HEK293T (cell line): ENCODE measurements at regions not wholly inside any gene's neighbourhood (a gene's known extent, or its start where the extent isn't known, plus 50 kb on each side); places are given as distances from the start of the nearest gene placed in this dataset.

Experiments
- BHLHE40 ChIP-seq: fragments of 450-650 bp; IDR thresholded peaks from 2 replicates; pipeline ENCODE4 v1.6.1; 2016; ENCODE audit warnings: mild to moderate bottlenecking, moderate library complexity, borderline replicate concordance
- FOXA1 ChIP-seq: fragments of 450-650 bp; IDR thresholded peaks from 2 replicates; pipeline ENCODE4 v1.6.1; 2016; ENCODE audit warnings: mild to moderate bottlenecking
- FOXK2 ChIP-seq: fragments of 450-650 bp; IDR thresholded peaks from 2 replicates; pipeline ENCODE4 v1.6.1; 2016; ENCODE audit warnings: mild to moderate bottlenecking
- FOXM1 ChIP-seq: fragments of 450-650 bp; IDR thresholded peaks from 2 replicates; pipeline ENCODE4 v1.6.1; 2017; ENCODE audit warnings: mild to moderate bottlenecking, borderline replicate concordance
- HDGF ChIP-seq: fragments of 450-650 bp; IDR thresholded peaks from 2 replicates; pipeline ENCODE4 v1.6.1; 2017; ENCODE audit warnings: antibody characterized with exemption, borderline replicate concordance
- L3MBTL2 ChIP-seq: fragments of 450-650 bp; conservative IDR thresholded peaks from 2 replicates; pipeline ENCODE4 v1.6.1; 2016; ENCODE audit warnings: mild to moderate bottlenecking
- SP1 ChIP-seq: fragments of 450-650 bp; IDR thresholded peaks from 2 replicates; pipeline ENCODE4 v1.6.1; 2017
- ZNF384 ChIP-seq: fragments of 450-650 bp; IDR thresholded peaks from 2 replicates; pipeline ENCODE4 v1.6.1; 2016

DNA sequence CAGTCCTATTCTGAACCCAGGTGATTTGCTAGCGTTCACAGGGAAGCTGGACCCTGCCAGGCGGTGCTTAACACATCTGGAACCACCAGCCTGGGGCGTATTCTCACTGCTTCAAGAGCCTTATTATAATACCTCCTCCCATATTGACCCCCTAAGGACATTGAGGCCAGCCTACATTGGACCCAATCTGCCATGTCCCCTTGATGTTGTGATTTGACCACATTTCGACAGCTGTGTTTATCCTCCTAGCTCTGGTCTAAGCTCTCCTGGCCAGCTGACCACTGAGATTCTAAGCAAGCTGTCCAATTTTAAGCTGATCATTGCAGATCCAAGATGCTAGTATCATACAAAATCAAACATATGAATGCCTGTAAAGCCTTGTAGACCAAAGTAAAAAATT, 148.1 kb upstream of the BLID start:
- TF ChIP-seq FOXK2: no peak
- no peak for TF ChIP-seq ZNF384
- TF ChIP-seq FOXA1: no peak
- no peak for TF ChIP-seq HDGF
- TF ChIP-seq L3MBTL2: no peak
- no peak for TF ChIP-seq BHLHE40
- no peak for TF ChIP-seq SP1
- TF ChIP-seq FOXM1: no peak
